GM12801 (cell line): ENCODE measurements at regions not wholly inside any gene's neighbourhood (a gene's known extent, or its start where the extent isn't known, plus 50 kb on each side); places are given as distances from the start of the nearest gene placed in this dataset.

Source experiments
- CTCF ChIP-seq: IDR thresholded peaks from one replicate; pipeline ENCODE4 v1.5.1; 2011; ENCODE audit warnings: control low read depth; ENCODE audit not compliant: insufficient read length; ENCODE audit errors: extremely low read depth

GRCh38 chr5:62208218-62208852, 97.7 kb upstream of the KIF2A start:
- TF ChIP-seq CTCF: no peak

- no peak for TF ChIP-seq CTCF
Observed at GRCh38 chr5:62211405-62211804, 94.6 kb upstream of the KIF2A start.

GRCh38 chr5:62212648-62213047, 93.4 kb upstream of the KIF2A start:
- no peak for TF ChIP-seq CTCF

- TF ChIP-seq CTCF: no peak
Observed at GRCh38 chr5:62214701-62215100, 91.3 kb upstream of the KIF2A start.

GRCh38 chr5:62231576-62231975, 74.4 kb upstream of the KIF2A start:
- no peak for TF ChIP-seq CTCF

GRCh38 chr5:62256161-62257019, 49.6 kb upstream of the KIF2A start:
- TF ChIP-seq CTCF: no peak
